ENCODE measurements at regions not wholly inside any gene's neighbourhood (a gene's known extent, or its start where the extent isn't known, plus 50 kb on each side); places are given as distances from the start of the nearest gene placed in this dataset.

DNA sequence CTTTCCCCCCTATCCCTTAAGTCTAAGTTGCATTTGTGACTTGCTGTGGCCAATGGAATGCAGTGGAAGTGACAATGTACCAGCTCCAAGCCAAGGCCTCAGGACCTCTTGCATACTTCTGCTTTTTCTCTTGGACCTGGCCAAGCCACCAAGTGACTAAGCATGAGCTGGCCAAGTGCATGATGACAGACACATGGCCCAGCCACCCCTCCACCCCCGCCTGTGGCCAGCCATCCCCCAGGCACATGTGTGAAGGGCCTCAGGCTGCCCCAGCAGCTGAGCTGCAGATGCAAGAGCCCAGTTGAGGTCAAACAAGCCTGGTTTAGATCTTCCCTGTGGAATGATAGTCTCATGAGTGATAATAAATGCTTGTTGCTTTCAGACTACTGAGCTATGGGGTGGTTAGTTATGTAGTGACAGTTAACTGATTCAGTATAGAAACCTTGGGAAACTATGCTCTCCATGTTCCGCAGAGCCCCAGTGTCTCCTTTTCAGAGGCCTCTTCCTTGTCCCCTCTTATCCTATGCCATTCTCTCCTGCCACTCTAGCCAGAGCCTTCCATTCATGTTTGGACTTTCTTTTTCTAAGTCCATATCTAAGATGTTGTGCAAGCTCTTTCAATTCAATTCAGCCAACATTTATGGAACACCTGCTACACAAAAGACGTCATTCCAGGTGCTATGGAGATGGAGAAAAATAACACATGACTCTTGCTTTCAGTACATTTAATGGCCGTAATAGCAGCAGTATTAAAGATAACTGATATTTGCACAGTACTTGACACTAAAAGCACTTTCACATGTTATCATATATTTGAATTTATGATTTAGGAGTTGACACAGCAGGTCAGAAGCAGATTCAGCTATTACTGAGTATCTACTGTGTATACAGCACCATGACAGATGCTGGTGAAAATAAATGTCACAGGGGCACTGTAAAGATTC is 55.5 kb upstream of the LOXL4 start (continued):
- TF ChIP-seq SAP30 (IDR thresholded peaks at IDR 0.05; ENCODE audit: borderline replicate concordance, insufficient read depth, low read depth, low read length, poor library complexity, severe bottlenecking) (no peak), ZNF444 (CRISPR knock-in tag; IDR thresholded peaks at IDR 0.05) (peak; percentile 92), BCL6 (CRISPR knock-in tag; IDR thresholded peaks at IDR 0.05) (no peak), CBFA2T2 (conservative IDR thresholded peaks at IDR 0.05) (peak; percentile 70), LARP7 (IDR thresholded peaks at IDR 0.05) (no peak), TBP (optimal IDR thresholded peaks at IDR 0.05; ENCODE audit: low read depth, low read length) (no peak), GATAD2A (IDR thresholded peaks at IDR 0.05) (no peak), RBM14 (IDR thresholded peaks at IDR 0.05; ENCODE audit: borderline replicate concordance, insufficient read depth, low read depth, low read length) (no peak), HEY1 (CRISPR knock-in tag; IDR thresholded peaks at IDR 0.05; ENCODE audit: borderline replicate concordance) (no peak), MBD2 (IDR thresholded peaks at IDR 0.05; ENCODE audit: borderline replicate concordance, low read depth) (peak; percentile 51; the same call in 1 of the 2 replicates), LEF1 (IDR thresholded peaks at IDR 0.05) (no peak; the same call in 1 of the 2 replicates), NCOA4 (IDR thresholded peaks at IDR 0.05; ENCODE audit: partially characterized antibody) (no peak)
- TF ChIP-seq, protein P1, sequence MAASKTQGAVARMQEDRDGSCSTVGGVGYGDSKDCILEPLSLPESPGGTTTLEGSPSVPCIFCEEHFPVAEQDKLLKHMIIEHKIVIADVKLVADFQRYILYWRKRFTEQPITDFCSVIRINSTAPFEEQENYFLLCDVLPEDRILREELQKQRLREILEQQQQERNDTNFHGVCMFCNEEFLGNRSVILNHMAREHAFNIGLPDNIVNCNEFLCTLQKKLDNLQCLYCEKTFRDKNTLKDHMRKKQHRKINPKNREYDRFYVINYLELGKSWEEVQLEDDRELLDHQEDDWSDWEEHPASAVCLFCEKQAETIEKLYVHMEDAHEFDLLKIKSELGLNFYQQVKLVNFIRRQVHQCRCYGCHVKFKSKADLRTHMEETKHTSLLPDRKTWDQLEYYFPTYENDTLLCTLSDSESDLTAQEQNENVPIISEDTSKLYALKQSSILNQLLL (CRISPR knock-in tag; IDR thresholded peaks at IDR 0.05; ENCODE audit: borderline replicate concordance), result no peak
- TF ChIP-seq, protein P2, sequence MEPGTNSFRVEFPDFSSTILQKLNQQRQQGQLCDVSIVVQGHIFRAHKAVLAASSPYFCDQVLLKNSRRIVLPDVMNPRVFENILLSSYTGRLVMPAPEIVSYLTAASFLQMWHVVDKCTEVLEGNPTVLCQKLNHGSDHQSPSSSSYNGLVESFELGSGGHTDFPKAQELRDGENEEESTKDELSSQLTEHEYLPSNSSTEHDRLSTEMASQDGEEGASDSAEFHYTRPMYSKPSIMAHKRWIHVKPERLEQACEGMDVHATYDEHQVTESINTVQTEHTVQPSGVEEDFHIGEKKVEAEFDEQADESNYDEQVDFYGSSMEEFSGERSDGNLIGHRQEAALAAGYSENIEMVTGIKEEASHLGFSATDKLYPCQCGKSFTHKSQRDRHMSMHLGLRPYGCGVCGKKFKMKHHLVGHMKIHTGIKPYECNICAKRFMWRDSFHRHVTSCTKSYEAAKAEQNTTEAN (CRISPR knock-in tag; IDR thresholded peaks at IDR 0.05), result no peak
- TF ChIP-seq, protein P3, sequence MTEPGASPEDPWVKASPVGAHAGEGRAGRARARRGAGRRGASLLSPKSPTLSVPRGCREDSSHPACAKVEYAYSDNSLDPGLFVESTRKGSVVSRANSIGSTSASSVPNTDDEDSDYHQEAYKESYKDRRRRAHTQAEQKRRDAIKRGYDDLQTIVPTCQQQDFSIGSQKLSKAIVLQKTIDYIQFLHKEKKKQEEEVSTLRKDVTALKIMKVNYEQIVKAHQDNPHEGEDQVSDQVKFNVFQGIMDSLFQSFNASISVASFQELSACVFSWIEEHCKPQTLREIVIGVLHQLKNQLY (CRISPR knock-in tag; conservative IDR thresholded peaks at IDR 0.05), result no peak
- TF ChIP-seq, protein P4, sequence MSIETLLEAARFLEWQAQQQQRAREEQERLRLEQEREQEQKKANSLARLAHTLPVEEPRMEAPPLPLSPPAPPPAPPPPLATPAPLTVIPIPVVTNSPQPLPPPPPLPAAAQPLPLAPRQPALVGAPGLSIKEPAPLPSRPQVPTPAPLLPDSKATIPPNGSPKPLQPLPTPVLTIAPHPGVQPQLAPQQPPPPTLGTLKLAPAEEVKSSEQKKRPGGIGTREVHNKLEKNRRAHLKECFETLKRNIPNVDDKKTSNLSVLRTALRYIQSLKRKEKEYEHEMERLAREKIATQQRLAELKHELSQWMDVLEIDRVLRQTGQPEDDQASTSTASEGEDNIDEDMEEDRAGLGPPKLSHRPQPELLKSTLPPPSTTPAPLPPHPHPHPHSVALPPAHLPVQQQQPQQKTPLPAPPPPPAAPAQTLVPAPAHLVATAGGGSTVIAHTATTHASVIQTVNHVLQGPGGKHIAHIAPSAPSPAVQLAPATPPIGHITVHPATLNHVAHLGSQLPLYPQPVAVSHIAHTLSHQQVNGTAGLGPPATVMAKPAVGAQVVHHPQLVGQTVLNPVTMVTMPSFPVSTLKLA (conservative IDR thresholded peaks at IDR 0.05), result peak; percentile 75 to 79
- TF ChIP-seq, protein P5, sequence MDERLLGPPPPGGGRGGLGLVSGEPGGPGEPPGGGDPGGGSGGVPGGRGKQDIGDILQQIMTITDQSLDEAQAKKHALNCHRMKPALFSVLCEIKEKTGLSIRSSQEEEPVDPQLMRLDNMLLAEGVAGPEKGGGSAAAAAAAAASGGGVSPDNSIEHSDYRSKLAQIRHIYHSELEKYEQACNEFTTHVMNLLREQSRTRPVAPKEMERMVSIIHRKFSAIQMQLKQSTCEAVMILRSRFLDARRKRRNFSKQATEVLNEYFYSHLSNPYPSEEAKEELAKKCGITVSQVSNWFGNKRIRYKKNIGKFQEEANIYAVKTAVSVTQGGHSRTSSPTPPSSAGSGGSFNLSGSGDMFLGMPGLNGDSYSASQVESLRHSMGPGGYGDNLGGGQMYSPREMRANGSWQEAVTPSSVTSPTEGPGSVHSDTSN (CRISPR knock-in tag; IDR thresholded peaks at IDR 0.05; ENCODE audit: low read depth), result no peak
- TF ChIP-seq, protein P5 (tag; conservative IDR thresholded peaks at IDR 0.05; ENCODE audit: low read depth), result peak; percentile 88
